ENCODE measurements at regions not wholly inside any gene's neighbourhood (a gene's known extent, or its start where the extent isn't known, plus 50 kb on each side); places are given as distances from the start of the nearest gene placed in this dataset.
"Not testable (repeated sequence)": the region's sequence is repeated elsewhere in the genome, so short reads cannot be mapped to it uniquely, and the experiment has no call there.

DNA sequence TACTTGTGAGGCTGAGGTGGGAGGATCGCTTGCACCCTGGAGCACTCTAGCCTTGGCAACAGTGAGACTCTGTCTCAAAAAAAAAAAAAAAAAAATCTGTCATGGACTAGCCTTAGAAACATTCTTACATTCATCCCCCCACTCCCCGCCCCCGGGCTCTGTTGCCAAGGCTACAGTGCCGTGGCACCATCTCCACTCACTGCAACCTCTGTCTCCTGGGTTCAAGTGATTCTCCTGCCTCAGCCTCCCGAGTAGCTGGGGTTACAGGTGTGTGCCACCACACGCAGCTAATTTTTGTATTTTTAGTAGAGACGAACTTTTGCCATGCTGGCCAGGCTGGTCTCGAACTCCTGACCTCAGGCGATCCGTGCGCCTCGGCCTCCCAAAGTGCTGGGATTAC is 62.4 kb downstream of the FOXA2 start:
- TF ChIP-seq, protein P1, sequence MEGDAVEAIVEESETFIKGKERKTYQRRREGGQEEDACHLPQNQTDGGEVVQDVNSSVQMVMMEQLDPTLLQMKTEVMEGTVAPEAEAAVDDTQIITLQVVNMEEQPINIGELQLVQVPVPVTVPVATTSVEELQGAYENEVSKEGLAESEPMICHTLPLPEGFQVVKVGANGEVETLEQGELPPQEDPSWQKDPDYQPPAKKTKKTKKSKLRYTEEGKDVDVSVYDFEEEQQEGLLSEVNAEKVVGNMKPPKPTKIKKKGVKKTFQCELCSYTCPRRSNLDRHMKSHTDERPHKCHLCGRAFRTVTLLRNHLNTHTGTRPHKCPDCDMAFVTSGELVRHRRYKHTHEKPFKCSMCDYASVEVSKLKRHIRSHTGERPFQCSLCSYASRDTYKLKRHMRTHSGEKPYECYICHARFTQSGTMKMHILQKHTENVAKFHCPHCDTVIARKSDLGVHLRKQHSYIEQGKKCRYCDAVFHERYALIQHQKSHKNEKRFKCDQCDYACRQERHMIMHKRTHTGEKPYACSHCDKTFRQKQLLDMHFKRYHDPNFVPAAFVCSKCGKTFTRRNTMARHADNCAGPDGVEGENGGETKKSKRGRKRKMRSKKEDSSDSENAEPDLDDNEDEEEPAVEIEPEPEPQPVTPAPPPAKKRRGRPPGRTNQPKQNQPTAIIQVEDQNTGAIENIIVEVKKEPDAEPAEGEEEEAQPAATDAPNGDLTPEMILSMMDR (IDR thresholded peaks at IDR 0.05; ENCODE audit: insufficient read depth, low read depth, low read length), result not testable (repeated sequence)
- not testable (repeated sequence) for TF ChIP-seq EZH2 (IDR thresholded peaks at IDR 0.05; ENCODE audit: insufficient read depth, low read length)

Measured in astrocyte (in vitro differentiated cells and primary cell).